Transverse colon (tissue), 4 donors: ENCODE measurements at regions not wholly inside any gene's neighbourhood (a gene's known extent, or its start where the extent isn't known, plus 50 kb on each side); places are given as distances from the start of the nearest gene placed in this dataset.

Experiments
- EP300 ChIP-seq: sonication (generic); formaldehyde crosslinking; IDR thresholded peaks from one replicate; pipeline ENCODE4 v1.6.1; 2017; ENCODE audit warnings: antibody characterized with exemption, low read depth
- POLR2A ChIP-seq: fragments of 450-650 bp; IDR thresholded peaks from one replicate; pipeline ENCODE4 v1.6.1; 2016; ENCODE audit warnings: antibody characterized with exemption, mild to moderate bottlenecking, moderate library complexity
- POLR2AphosphoS5 ChIP-seq, 3 donors: sonication (generic); formaldehyde crosslinking; IDR thresholded peaks; one replicate each; pipeline ENCODE4 v1.6.1; 2016; ENCODE audit warnings: antibody characterized with exemption in 3 of 3
- TF ChIP-seq, protein P1 (sequence below), 5 experiments: fragments of 200-600 bp in 3 of 5; fragments of 450-650 bp in 2 of 5; sonication (generic) in 3 of 5; IDR thresholded peaks; 1 replicate in 2 of 5; 2 replicates in 3 of 5; pipeline ENCODE4 v1.5.1; 2016 to 2017; ENCODE audit warnings: antibody characterized with exemption in 5 of 5, inconsistent platforms in 3 of 5, mild to moderate bottlenecking in 2 of 5, moderate library complexity in 1 of 5

DNA sequence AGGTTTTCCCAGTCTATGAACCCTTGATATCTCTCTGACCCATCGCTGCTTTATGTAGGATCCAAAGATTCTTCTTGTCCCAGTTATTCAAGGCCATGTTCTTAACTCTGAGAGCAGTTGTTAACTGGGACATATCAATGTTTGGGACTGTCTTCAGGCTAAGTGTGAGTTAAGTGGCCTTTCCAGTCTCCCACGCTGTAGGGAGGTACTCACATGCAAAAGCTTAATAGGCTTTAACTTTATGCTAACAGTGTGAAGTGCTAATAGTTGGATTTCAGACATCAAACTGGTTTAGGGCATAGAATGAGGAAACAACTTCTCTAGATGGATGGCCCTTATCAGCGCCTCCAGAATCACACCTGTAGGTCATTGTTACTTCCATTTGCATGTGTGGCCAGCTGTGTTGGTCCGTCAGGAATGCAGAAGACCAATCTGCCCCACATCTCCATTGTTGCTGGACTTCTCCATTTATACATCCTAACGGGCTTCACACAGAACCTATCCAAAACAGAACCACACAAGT is 104.7 kb upstream of the MBNL2 start:
- TF ChIP-seq POLR2A = no peak
- TF ChIP-seq, protein P1, sequence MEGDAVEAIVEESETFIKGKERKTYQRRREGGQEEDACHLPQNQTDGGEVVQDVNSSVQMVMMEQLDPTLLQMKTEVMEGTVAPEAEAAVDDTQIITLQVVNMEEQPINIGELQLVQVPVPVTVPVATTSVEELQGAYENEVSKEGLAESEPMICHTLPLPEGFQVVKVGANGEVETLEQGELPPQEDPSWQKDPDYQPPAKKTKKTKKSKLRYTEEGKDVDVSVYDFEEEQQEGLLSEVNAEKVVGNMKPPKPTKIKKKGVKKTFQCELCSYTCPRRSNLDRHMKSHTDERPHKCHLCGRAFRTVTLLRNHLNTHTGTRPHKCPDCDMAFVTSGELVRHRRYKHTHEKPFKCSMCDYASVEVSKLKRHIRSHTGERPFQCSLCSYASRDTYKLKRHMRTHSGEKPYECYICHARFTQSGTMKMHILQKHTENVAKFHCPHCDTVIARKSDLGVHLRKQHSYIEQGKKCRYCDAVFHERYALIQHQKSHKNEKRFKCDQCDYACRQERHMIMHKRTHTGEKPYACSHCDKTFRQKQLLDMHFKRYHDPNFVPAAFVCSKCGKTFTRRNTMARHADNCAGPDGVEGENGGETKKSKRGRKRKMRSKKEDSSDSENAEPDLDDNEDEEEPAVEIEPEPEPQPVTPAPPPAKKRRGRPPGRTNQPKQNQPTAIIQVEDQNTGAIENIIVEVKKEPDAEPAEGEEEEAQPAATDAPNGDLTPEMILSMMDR (IDR thresholded peaks at IDR 0.05) = no peak
- no peak for TF ChIP-seq POLR2AphosphoS5 (IDR thresholded peaks at IDR 0.05)
- no peak for TF ChIP-seq EP300
